22Rv1 (cell line): ENCODE measurements at regions not wholly inside any gene's neighbourhood (a gene's known extent, or its start where the extent isn't known, plus 50 kb on each side); places are given as distances from the start of the nearest gene placed in this dataset.

Source experiments
- H3K27ac ChIP-seq: fragments of 450-650 bp; 2 replicates; pipeline ENCODE4 v1.5.1; 2017
- CTCF ChIP-seq: fragments of 450-650 bp; IDR thresholded peaks from 2 replicates; pipeline ENCODE4 v1.5.1; 2017; ENCODE audit warnings: mild to moderate bottlenecking
- ZFX ChIP-seq: fragments of 450-650 bp; IDR thresholded peaks from 2 replicates; pipeline ENCODE4 v1.6.1; 2017; ENCODE audit warnings: antibody characterized with exemption, borderline replicate concordance

- TF ChIP-seq ZFX, result no peak
- TF ChIP-seq CTCF, result no peak
These were observed 100.1 kb upstream of the SLC6A11 start for GRCh38 chr3:10715886-10716285.

GRCh38 chr3:10716964-10717363 is 99.1 kb upstream of the SLC6A11 start:
- TF ChIP-seq CTCF (no peak), ZFX (no peak)
- no peak overlapping the region for H3K27ac ChIP-seq

More at GRCh38 chr3:10715886-10716285, 100.1 kb upstream of the SLC6A11 start:
- H3K27ac ChIP-seq, result no peak overlapping the region

- no peak for TF ChIP-seq ZFX
- no peak for TF ChIP-seq CTCF
- no peak overlapping the region for H3K27ac ChIP-seq
These were observed 98.3 kb upstream of the SLC6A11 start for GRCh38 chr3:10717756-10718155.

DNA sequence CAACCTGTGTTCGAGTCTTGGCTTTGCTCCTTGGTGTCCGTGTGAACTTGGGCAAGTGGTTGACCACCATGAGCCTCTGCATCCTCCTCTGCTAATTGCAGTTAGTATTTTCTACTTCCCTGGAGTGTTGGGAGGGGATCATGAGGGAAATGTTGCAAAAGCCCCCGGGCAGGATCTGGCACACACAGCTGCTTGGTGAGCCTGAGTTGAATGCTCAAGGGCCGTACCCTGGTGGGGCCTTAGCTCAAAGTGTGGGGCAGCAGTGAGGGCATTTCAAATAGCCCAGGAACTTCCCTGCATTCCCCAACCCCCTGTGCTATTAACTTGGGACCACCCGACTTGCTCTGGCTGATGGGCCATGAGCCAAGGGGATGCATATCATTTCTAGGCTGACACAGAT is 94.9 kb upstream of the SLC6A11 start:
- no peak for TF ChIP-seq CTCF
- H3K27ac ChIP-seq, result no peak overlapping the region

GRCh38 chr3:10722911-10723310 is 93.1 kb upstream of the SLC6A11 start:
- no peak overlapping the region for H3K27ac ChIP-seq
- no peak for TF ChIP-seq CTCF
- TF ChIP-seq ZFX, result no peak

- no peak overlapping the region for H3K27ac ChIP-seq
- no peak for TF ChIP-seq ZFX
- TF ChIP-seq CTCF, result no peak
These were observed 92.0 kb upstream of the SLC6A11 start for GRCh38 chr3:10723991-10724390.

GRCh38 chr3:10725067-10725466 is 91.0 kb upstream of the SLC6A11 start:
- TF ChIP-seq CTCF, result no peak
- TF ChIP-seq ZFX, result no peak
- no peak overlapping the region for H3K27ac ChIP-seq
